ENCODE measurements at regions not wholly inside any gene's neighbourhood (a gene's known extent, or its start where the extent isn't known, plus 50 kb on each side); places are given as distances from the start of the nearest gene placed in this dataset.

DNA sequence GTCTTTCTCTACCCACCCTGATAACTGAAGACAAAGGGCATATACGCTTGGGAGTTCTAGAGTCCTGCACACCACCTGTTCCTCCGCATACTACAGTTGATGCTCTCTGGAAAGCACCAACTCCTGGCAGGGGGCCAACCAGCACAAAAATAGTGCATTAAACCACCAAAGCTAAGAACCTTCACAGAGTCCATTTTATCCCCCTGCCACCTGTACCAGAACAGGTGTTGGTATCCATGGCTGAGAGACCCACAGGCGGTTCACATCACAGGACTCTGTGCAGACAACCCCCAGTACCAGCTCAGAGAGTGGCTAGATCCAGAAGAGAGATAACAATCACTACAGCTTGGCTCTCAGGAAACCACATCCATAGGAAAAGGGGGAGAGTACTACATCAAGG lies 114.4 kb upstream of the POU1F1 start:
- peak; percentile 52 for DNase-seq

DNA sequence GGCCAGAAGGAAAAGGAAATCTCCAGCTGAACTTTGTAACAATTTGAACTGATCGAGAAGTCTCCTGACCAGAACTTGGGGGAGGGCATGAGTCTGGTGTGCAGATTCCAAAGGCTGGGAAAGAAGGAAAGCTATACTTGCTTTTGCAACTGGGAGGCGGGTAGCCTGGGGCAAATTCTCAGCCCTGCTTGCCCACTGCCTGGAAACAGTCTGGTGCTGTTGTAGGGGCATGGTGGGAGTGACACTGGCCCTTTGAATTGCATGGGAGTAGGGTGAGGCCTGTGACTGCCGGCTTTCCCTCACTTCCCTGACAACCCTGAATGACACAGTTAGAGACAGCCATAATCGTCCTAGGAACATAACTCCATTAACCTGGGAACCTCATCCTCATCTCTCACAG lies 114.0 kb upstream of the POU1F1 start:
- peak; percentile 91 for DNase-seq

DNA sequence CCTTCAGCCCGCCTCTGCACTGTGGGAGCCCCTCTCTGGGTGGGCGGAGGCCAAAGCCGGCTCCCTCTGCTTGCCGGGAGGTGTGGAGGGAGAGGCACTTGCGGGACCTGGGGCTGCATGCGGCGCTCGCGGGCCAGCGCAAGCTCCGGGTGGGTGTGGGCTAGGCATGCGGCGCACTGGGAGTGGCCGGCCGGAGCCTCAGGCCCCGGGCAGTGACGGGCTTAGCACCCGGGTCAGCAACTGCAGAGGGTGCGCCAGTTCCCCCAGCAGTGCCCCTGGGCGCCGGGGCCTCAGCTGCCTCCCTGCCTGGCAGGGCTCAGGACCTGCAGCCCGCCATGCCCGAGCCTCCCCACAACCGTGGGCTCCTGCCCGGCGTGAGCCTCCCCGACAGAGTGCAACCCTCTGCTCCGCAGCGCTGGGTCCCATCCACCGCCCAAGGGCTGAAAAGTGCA lies 98.9 kb upstream of the POU1F1 start:
- no peak for DNase-seq

DNA sequence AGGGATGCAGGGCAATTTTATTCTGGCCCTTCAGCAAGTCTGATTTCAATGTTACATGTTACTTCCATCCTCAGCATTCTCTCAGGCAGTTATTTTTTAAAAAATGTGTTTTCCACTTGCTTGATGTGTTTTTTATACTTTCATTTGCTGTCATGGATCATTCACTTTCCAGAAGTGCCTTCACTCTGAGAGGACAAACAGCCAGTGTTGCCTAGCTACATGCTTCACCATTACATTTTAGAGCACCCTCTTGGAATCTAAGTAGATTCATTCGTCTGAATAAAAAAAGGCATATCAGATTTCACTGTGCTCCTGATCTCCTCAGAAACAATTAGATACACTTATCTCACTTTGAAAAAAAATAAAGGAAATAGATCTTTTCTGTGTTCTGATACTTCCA lies 93.6 kb upstream of the POU1F1 start:
- no peak for DNase-seq

DNA sequence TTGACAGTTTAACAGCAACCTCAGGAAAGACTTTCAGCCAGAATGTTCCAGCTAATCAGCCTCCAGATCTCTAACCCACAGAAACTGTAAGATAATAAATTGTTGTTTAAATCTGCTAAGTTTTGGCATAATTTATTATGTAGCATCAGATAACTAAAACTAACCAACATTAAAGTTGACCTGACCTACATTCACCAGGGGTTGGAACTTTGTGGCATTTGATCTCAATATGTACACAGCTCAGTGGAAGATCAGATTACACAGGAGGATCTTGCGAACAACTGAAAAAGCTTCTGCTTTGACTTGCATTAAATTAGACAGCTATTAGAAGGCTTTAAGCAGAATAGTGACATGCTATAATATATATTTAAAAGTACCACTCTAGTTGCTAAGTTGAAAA lies 91.4 kb upstream of the POU1F1 start:
- no peak for DNase-seq

DNA sequence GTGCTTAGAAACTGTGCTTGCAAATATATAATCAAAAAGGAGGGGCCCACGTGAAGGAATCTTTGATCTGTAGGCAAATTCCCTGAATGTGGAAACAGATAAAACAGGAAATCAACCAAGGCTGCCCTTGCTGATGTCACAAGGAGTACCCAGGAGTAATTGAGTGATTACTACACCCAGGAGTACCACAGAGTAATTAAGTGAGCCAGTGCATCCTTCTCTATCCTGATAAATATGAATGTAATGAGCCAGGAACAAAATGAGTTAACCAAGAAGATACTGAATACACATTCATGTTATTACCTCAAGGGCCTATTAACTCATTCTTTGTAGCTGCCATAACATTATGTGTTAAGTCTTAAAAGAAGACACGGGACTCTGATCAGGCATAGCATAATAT lies 87.3 kb upstream of the POU1F1 start:
- no peak for DNase-seq

DNA sequence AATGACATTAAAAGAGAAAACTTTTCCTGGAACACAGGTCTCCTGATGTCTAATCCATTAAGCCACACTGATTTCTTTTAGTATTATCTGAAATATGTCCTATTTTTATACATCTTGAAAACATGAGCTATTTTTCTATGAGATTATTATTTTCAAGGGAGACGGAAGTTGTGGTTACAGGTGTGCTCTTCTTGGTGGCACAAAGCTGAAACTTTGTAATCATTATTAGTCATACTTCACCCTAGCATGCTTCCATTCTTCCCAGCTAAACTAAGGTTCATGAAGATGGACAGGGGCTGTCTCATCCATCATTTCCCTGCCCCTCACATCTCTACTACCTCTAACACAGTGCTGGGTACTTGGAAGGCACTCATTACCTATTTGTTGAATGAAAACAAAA lies 85.6 kb upstream of the POU1F1 start:
- no peak for DNase-seq

DNA sequence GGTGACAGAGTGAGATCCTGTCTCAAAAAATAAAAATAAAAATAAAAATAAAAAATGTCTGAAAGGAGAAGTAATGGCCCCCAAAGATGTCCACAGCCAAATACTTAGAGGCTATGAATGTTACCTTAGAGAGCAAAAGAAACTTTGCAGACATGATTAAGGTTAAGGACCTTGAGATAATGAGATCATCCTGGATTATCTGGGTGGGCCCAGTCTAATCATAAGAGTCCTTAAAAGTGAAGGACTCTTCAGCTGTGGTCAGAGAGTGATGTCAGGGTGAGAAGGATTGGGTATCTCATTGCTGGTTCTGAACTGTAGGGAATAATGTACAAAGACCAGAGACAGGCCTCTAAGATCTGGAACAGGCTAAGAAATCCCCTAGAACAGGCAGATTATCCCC lies 84.9 kb upstream of the POU1F1 start:
- no peak for DNase-seq

DNA sequence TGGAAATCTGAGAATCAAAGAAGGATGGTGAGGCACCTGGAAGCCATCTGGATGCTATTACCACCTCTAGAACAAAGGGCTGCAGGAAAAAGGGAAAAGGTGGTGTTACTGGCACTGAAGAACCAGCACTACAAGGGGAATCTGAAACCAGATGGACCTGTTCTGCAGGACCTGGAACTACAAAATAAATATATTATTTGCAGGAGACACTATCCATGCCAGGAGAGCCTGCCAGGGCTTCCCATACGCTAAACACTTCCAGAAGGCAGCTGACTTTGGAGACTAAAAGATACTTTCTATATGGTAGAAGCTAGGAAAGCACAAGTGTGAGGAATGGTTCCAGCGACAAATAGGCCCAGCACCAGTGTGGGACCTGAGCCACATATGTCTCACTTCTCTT lies 83.4 kb upstream of the POU1F1 start:
- DNase-seq: no peak

DNA sequence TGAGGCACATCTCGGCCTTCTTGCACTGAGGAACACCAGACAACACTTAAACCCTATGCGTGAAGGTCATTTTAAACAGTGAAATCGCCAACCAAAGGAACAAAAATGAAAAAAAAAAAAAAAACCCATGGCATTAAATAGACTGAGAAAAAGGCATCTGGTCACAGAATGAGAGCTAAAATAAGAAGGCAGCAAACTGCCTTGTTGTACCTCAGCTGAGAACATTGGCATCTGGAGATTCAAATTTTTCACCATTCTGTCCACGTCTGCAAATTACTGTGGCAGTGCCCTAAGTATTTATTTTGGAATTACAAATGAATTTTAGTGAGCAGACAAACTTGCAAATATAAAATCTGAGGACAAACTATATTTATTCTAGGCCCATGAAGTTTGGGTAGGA lies 82.6 kb upstream of the POU1F1 start:
- DNase-seq: no peak

DNA sequence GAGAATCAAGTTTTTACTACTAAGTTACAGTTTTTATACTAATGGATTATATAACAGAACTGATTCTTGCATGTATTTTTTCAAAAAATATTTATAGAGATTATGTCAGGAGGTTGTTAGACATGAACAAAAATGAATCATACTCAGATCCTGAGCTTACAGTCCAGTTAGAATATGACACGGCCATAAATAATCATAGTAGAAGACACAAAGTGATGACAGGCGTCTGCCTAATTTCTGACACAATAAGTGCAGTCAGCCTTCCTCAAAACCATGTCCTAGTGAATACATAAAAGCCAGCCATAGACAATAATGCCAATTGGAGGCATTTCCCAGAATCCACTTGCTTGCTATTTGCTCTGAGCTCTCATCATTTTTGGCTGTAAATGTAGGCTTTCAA lies 81.7 kb upstream of the POU1F1 start:
- DNase-seq: no peak

DNA sequence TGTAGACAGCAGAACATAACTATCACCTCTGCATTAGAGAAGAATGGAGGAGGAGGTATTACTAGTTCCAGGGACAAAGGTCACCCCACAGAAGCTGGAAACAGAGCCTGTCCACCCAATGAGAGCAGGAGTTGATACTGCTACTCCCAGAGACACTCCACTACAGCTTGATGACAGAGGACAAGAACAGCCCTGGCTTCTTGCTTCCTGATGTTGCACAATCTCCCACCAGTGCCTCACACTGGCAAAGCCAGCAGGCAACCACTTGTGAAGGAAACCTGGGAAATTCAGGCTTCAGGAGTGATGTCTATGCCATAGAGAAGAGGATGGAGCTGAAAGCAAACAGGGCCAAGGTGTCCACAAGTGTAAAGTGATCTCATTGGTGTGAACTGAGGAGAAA lies 78.0 kb upstream of the POU1F1 start:
- no peak for DNase-seq

DNA sequence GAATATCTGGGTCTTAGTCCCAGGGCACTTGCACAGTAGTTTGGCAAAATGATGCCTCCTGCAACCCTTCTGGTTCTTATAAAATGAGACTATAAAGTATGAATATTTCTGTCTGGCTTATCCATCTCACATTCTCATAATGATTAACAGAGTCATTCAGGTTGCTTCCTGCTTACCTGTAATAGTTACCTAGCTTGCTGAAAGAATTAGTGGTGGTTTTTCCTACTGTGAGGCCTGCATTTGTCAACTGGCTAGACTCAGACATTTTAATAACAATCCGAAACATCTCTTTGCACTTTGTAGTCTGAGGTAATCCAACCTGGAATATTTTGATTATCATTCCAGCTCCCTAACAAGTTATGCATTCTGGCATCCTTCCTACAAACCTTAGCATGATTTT lies 75.6 kb upstream of the POU1F1 start:
- no peak for DNase-seq

DNA sequence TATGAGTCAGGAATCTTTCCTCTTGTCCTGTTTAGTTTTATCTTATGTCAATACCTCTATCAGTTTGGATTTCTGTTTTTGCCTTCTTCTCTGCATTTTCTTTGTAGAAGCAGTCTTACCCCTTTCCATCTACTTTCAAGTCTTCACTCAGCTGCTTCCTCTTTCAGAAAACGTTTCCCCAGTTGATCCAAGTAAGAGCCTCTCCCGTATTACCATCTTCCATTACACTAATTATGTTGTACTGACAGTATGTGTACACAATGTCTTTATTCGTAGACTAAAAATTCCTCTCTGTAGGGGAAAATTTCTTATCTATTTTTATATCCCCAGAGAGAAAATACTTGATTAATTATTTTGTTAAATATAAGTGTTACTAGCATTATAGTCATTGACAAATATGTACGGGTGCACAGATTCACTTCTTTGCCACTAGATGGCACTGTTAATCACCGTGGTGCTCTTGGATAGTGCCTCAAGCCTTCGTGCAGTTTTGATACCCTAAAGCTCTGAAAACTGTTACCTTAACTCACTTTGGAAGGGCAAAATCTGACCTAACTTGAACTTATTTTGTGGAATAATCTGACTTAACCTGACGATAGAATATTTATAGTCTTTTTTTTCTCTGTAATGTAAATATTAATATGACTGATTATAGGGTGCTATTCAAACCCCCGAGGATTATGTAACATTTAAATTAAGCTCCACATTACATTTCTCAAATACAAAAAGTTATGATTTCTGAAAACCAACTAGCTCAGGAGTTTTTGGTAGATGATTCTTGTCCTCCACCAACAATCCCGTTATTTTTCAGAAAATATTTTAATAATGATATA lies 74.2 kb upstream of the POU1F1 start:
- no peak for DNase-seq

DNA sequence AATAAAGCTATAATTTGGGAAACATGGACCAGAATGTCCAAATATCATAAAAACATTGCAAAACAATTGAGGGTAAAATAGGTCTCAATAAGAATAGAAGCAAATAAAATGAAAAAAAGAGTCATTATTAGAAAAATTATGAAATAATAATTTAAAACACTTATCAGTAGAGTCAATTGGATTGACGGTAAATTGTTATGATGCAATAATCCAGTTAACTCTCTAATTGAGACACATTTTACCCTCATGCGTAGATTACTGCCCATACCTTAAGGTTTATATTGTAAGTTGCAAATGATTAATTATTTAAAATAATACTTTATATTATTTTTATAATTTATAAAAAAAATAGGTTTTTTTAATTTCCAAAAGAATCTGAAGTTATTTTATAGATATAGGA lies 73.4 kb upstream of the POU1F1 start:
- no peak for DNase-seq

DNA sequence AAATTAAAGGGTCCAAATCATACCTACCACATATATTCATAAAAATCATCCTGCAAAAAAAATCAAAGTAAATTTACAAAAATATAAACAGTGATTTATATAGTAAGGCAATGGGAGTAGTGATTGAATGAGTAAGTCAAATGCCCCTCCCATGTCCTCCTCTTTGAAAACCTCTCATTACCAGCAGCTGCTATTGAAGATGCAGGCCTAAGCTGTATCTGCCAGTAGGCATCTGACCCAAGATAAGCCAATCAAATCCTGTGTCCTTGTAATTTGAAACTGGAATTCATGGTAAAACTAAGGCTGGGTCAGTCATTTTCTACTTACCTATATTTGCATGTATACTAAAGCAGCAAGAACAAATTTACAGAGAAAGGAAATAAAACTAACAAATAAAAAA lies 60.4 kb upstream of the POU1F1 start:
- DNase-seq: no peak

DNA sequence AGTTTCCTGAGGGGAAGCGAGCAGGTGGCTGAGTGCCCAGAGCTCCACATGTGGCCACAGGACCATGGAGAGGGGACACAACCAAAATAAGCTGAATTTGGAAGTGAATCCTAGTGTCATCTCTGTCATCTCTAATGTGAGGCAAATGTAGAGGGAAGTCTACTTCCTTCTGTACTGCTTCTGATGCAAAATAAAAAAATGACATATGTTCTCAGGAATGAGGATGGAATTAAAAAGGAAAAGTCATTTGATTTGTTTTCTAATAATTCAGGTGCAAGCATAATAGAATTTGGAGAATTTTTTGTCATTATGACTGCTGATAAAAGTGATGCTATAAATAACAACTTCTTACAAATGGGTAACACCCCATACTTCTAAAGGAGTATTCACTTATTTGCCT lies 59.5 kb upstream of the POU1F1 start:
- DNase-seq: no peak

DNA sequence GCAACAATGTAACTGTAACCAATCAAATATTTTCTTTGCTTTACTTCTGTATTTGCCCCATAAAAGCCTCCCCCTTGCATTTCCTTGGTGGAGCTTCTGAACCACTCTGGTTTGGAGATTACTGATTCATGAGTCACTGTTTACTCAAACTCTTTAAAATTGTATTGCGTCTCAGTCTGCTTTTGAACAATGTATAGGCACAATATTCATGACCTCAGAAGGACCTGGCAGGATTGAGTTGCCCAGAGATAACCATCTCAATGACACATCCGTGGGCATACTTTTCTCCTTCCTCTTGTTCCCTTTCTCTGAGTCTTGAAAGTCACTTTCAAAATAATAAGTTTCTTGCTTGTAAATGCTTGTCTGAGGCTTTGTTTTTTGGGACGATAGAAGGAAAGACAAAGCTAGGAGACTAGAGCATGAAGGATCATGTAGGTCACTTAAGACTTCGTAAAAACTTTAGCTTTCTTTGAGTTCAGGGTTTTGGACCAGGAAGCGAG lies 57.1 kb upstream of the POU1F1 start:
- DNase-seq: peak; percentile 72

DNA sequence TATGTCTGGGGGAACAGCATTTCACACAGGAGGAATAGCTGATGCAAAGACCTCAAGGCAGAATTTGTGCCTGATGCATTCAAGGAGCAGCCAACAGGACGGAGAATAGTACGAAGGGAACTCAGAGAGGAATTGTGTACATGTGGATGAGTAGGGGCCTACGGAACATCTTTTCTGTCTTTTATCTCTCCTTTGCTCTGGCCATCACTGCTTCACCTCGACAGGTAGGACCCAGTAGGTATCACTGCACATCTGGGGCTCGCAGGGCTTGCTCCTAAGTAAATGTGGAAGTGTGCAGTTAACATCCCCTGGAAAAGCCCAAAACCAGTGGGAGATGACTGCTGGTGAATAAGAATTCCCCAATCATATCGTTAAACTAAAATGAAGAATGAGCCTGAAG lies 56.4 kb upstream of the POU1F1 start:
- DNase-seq: no peak

DNA sequence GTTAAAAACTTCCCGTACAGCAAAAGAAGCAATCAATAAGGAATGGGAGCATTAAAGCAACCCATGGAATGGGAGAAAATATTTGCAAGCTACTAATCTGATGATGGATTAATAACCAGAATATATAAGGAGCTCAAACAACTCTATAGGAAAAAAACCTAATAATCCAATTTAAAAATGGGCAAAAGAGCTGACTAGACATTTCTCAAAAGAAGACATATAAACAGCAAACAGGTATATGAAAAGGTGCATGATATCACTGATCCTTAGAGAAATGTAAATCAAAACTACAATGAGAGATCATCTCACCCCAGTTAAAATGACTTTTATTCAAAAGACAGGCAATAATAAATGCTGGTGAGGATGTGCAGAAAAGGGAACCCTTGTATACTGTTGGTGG lies 52.7 kb upstream of the POU1F1 start:
- DNase-seq: no peak
